Hepatic stellate cell (primary cell): ENCODE measurements at regions not wholly inside any gene's neighbourhood (a gene's known extent, or its start where the extent isn't known, plus 50 kb on each side); places are given as distances from the start of the nearest gene placed in this dataset.
"Not testable (repeated sequence)": the region's sequence is repeated elsewhere in the genome, so short reads cannot be mapped to it uniquely, and the experiment has no call there.

Experiments
- DNase-seq: peaks from one replicate; pipeline ENCODE4 v3.0.0; 2011; ENCODE audit warnings: low spot score

DNA sequence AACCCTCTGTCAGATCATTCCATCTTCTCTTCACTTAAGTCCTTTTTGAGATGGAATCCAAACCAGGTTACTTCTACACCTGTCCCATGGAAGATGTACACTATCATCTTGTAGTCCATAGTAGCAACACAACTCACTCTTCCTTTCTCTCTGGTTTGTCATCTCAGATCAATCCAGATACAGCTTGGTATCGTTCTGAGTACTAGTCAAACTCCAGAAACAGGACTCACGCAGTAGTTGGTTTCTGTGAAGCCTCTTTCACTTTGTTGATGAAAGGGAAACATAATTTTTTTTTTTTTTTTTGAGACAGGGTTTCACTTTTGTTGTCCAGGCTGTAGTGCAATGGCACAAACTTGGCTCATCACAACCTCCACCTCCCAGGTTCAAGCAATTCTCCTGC, 484.0 kb downstream of the PRDM9 start:
- DNase-seq: no peak

DNA sequence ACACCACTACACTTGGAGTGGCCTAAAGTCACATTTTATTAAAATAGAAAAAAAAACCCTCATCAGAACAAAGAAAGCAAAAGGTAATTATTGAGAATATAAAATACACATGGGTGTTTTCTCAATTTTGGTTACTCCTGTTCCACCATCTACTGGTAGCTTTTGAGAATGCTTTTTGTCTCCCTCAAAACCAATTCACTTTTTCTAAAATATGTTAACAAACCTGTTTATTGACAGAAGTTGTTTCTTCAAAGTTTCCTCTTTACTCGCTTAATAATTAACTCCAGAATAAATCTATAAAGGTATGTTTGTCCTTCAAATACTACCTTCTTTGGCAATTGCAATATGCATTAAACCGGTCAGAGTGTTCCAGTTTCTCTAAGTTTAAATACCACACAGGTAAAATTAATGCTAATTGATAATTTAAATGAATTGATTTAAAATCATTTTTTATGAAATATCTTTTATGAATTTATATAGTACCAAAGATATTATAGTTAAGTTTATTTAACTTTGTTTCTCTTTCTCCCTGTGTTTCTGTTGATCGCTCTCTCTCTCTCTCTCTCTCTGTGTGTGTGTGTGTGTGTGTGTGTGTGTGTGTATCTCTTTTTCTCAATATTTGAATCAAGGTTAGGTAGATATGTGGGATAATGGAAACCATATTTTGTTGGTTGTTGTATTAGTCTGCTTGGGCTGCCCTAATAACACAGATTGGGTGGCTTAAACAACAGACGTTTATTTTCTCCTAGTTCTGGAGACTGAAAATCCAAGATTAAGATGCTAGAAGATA, 487.4 kb downstream of the PRDM9 start:
- DNase-seq: no peak

DNA sequence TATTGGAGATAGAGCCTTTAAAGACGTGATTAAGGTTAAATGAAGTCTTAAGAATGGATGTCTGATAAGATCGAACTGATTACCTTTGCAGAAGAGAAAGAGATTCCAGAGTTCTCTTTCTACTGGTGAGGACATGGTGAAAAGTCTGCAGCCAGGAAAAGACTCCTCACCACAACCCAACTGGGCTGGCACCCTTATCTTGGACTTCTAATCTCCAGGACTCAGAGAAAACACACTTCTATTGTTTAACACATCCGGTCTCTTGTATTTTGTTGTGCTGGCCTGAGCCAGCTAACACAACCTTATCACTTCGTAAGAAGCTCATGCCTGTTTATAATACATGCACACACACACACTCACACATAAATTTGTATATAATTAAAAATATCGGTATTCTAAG, 489.1 kb downstream of the PRDM9 start:
- no peak for DNase-seq

DNA sequence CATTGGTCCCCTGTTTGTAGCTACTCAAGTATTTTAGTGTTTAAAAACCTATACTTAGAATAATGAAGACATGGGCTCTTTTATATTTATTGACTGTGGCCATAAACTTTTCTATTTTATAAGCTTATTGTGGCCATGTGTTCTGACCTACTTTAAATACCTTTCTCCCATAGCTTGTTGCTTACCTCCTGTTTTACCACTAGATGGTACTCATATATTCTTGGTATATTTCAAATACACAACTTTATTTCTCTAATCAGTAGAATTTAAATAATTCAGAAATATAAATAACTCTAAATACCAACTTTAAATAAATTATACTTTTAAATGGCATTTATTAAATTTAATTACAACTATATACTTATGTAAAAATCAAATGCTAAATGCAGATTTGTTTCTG, 498.0 kb downstream of the PRDM9 start:
- DNase-seq: no peak

DNA sequence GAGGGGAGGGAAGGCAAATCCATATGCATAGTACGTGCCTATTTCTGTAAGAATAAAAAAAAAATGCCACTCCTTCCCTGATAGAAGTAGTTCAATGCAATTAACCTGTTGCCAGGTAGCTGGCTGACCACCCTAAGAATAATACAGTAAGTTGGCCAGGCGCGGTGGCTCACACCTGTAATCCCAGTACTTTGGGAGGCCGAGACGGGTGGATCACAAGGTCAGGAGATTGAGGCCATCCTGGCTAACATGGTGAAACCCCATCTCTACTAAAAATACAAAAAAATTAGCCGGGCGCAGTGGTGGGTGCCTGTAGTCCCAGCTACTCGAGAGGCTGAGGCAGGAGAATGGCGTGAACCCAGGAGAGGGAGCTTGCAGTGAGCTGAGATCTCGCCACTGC, 510.3 kb downstream of the PRDM9 start:
- not testable (repeated sequence) for DNase-seq

DNA sequence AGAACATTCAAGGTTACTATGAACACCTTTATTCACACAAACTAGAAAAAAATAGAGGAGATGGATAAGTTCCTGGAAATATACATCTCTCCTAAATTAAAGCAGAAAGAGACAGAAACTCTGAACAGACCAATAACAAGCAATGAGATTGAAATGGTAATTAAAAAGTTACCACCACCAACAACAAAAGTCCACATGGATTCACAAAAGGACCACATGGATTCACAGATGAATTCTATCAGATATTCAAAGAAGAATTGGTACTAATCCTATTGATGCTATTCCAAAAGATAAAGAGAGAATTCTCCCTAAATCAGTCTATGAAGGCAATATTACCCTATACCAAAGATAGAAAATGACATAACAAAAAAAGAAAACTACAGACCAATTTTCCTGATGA, 518.9 kb downstream of the PRDM9 start:
- DNase-seq: no peak

DNA sequence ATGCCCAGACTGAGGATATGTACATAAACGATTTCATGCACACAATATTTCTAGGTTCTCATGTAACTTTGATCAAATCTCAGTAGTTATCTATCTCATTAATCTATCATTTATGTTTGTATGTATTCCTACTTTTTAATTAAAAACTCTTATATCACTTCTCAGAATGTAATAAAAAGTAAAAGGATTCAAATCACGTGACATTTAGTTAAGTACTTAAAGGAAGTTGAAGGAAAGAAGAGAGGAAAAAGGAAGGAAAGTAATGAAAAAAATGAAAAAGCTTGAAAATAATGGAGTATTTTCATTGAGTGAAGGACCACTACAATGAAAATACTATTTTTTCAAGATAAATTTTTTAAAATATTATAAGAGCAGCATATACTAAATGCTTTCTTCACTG, 535.3 kb downstream of the PRDM9 start:
- DNase-seq: no peak

DNA sequence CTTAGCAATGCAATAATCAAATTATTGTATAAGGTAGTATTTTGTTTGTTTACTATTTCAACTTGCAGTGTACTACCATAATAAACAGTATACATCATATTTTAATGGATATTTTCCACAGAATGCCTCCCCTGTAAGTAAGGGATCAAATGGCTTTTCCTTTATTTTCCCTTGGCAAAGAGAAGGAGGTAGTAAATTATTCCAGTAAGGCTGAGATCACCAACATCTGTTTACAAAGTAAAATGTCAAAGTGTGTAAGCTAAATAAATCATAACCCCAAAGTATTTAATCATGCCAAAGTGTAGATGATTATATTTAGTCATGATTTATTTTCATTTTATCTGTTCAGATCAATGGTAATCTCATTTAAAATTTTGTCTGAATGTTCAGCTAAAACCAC, 537.6 kb downstream of the PRDM9 start:
- DNase-seq: no peak

DNA sequence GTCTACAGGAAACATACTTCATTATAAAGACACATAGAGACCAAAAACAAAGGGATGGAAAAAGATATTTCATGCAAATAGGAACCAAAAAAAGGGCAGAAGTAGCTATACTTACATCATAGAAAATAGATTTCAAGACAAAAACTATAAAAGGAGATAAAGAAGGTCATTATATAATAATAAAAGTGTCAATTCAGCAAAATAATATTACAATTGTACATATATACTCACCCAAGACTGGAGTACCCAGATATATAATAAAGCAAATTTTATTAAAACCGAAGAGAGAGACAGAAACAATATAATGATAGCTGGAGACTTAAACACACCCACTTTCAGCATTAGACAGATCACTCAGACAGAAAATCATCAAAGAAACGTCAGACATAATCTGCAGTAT, 546.3 kb downstream of the PRDM9 start:
- DNase-seq: no peak

DNA sequence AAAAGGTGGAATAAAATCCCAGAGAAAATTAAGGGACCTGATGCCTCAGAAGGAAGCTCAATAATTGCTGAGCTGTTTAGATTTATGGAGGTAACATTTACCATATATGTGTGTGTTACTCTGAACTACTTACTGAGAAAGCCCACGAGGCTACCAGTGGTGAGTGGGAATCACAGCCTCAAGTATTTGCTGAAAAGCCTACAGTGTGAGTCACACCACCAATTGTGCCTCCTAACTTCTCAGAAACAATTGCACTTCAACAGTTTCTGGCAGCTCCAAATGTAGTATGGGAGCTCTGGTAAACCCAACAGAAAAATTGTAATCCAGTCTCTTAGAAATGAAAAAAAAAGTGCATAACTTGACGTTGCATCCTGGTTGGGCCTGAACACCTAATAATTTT, 551.6 kb downstream of the PRDM9 start:
- DNase-seq: peak; percentile 9

DNA sequence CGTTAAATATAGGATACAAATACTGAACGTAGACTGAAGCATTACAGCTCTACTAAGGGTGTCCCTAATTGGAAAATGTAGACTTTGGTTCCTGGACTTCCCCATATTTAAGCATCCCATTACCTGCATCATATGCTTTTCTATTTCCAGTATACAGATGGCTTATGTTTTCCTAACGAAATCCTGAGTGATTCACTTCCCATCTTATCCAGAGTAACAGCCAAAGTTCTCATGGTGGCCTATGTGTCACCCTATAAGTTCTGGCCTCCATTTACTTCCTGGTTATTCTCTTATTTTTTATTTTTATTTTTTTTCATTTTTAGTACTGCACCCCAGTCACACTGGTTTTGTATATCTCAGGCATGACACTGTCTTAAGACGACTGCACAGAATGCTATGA, 552.3 kb downstream of the PRDM9 start:
- DNase-seq: no peak

DNA sequence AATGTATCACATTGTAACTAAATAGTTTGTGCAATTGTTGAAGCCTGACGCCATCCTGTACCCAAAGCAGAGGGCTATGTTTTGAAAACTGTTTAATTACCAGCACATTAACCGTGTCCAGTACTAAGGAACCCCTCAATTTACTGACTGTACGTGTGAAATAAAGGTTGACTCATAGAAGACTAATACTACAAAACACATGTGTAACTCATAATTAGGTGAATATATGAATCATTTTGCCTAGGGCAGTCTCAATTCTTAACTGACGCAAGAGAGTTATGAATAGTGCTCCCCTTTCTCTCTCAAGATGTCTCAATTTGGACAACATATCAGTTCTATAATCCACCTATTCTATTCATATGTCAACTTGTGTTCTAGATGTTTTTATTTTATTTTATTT, 558.4 kb downstream of the PRDM9 start:
- no peak for DNase-seq

DNA sequence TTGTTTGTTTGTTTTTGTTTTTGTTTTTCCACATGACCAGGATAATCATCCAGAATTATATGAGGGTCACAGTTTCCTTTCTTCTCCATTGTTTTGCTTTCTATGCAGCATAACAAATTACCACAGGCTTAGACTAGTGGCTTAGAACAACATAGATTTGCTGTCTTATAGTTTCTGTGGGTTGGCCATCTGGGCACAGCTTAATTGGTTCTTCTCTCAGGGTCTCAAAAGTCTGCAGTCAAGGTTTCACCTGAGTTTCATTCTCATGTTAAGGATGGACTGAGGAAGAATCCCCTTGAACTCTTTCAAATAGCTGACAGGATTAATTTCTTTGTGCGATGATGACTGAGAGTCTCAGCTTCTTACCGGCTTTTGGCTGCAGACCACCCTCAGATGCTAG, 559.8 kb downstream of the PRDM9 start:
- DNase-seq: no peak

DNA sequence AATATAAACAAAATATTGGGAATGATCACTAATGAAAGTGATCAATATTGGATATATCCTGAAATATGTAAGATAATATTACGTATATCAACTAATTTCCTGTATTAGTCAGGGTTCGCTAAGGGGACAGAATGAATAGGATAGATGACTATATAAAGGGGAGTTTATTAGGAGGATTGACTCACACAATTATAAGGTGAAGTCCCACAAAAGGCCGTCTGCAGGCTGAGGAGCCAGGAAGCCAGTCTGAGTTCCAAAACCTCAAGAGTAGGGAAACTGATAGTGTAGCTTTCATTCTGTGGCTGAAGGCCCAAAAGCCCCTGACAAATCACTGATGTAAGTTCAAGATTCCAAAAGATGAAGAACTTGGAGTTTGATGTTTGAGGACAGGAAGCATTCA, 561.1 kb downstream of the PRDM9 start:
- DNase-seq: no peak

DNA sequence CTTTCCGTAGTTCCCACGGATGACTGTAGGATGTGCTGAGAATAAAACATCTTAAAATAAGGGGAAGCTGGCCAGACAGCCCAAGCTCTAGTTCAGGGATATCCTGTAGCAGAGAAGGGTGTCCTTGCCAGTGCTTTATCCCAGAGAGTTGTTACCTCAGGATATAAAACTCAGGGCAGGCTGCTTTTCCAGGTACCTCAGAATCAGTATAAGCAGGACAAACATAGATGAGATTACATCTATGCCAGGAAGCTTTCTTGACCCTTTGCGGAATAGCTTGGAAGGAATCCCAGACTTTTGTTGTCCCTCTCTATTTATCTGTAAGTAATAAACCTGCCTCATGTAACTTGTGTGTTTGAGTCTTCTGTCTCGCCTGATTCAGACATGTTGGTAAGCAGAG, 565.7 kb downstream of the PRDM9 start:
- no peak for DNase-seq

DNA sequence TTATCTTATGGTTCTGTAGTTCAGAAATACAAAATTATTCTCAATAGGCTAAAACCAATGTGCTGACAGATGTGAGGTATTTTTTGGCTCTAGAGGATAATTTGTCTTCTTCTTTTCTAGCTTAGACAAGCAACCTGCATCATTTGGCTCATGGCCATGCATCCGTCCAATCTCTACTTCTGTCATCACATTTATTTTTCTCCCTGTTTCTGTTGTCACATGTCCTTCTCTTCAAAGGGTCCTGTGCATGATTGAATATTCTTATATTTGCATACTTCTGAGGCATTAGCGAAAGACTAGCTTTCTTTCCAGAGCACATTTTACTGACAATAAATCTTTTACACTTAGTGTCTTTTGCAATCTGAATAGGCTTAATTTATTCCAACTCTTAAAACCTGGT, 564.7 kb downstream of the CDH10 start:
- no peak for DNase-seq

DNA sequence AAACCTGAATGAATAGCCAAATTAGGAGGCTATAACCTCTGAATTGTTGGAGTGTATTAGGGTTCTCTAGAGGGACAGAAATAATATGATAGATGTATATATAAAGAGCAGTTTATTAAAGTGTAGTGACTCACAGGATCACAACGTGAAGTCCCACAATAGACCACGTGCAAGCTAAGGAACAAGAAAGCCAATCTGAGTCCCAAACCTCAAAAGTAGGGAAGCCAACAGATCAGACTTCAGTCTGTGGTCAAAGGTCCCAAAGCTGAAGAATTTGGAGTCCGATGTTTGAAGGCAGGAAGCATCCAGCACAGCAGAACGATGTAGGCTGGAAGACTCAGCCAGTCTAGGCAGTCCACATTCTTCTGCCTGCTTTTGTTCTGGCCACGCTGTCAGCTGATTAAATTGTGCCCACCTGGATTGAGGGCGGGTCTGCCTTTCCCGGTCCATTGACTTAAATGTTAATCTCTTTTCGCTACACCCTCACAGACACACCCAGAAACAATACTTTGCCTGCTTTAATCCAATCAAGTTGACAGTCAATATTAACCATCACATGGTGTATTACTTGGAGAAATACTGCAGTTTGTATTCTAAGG, 550.6 kb downstream of the CDH10 start:
- no peak for DNase-seq

DNA sequence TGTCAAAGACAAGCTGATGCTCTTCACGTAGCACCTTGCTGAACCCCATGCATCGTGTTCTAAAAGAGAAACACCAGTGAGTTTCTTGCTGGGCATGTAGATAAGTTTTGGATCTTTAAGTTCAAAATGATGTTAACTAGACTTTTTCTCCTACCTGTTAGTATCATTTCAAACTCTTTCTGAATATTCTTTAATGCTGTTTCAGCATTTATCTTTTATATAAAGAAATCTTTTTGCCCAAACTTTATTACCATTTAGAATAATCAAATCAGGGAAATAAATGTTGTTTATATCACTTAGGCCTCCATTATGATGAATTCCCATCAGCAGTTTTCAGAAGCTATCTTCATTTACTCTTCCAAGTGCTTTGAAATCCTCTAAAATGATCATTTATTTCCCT, 542.8 kb downstream of the CDH10 start:
- DNase-seq: no peak

DNA sequence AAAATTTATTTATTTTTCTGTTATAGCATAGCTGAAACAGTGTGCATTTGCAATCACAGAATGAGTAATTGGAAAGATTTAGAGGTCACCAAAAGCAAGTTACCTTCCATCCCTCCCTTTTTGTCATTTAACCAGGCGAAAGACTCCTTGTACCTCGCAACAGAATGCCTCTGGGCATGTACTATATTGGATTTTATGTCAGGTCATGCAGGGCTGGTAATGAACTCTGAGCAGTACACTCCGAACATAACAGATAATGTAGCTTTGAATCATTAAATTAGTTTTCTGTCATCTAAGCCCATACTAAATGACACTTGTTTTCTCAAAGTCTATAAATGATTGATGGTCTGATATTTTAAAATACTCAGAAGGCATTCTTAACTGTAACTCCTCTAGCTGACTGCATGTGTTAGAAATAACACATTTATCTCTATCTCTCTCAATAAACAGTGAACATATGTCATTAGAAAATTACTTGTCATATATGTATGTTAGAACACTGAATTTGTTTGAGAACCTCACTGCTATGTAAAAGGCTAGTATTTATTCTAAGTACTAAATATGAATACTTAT, 541.2 kb downstream of the CDH10 start:
- DNase-seq: no peak

DNA sequence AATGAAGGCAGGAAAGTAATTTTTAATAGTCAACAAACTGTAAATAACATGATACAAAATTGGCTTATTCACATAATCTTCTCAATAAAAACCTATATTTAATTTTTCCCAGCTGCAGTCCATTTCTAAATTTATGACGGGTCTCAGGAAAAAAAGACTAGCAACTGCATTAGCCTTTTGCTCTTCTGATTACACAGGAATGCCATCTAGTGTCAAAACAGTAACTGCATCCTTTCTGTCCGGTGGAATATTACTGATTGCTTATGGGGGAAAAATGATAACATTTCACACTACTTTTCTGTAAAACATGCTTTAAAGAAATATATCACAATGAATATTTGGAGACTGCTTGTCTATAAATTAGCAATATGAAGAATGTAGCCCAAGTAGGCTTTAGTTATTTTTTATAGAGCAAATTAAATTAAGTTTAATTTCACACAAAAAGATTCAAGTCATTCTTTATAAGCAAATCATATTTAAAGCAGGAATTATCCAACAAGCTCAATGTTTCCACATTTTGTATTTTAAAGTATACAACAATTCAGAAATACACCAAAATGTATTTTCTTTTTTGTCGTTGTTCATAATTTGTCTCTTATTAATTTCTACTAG, 534.7 kb downstream of the CDH10 start:
- DNase-seq: peak; percentile 3

DNA sequence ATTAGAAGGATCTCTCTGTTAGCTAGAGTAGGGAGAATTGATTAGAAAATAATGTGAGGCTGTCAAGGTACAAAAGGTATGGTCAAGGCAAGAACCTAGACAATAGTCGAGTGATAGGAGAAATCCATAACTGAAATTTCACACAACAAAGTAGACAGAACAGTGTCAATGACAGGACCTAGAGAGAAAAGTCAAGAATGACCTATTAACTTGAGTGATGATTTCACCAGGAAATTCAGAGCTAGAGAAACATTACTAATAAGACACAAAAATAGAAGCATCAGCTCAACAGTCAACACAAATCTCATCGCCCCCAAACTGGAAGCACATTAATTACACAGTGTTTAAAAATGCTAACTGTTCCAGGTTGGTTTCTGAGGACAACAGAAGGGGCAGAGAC, 532.4 kb downstream of the CDH10 start:
- no peak for DNase-seq

DNA sequence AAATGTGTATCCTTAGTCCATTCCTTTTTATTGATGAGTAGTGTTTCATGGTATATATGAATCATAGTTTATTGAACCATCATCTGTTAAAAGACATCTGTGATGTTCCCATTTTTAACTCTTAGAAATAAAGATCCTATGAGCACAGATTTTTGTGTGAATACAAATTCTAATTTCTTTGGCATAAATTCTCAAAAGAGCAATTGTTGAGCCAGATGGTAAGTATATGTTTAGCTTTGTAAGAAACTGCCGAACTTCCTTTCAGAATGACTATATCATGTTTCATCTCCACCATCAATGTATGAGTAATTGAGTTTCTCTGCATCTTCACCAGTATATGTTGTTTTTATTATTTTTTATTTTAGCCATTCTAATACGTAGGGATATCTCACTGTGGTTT, 526.4 kb downstream of the CDH10 start:
- DNase-seq: no peak

DNA sequence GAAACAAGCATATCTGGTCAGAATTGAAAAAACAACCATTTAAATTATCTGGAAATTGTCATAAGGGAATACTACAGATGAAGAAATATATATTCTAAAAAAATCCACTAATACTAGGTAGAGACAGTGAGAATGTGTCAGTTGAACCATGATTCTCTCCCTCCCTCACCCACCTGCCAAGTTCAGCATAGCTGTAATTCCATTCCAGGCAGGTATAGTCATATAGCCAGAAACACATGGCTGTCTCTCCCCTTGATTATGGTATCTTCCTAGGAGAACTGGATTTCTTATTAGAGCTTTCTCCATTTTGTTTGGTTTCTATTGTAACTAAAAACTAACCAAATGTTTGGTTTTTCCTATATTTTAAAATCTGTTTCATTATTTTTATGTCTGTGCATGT, 509.2 kb downstream of the CDH10 start:
- no peak for DNase-seq
